Spleen (tissue), 11 donors: ENCODE measurements at regions not wholly inside any gene's neighbourhood (a gene's known extent, or its start where the extent isn't known, plus 50 kb on each side); places are given as distances from the start of the nearest gene placed in this dataset.
"Not testable (repeated sequence)": the region's sequence is repeated elsewhere in the genome, so short reads cannot be mapped to it uniquely, and the experiment has no call there.

ENCODE experiments used
- DNase-seq: peaks from one replicate; pipeline ENCODE4 v3.0.0-alpha.2; 2020
- H3K27ac ChIP-seq, 8 donors: fragments of 200-600 bp; sonication (generic) in 7 of 8; 1 replicate in 4 of 8; 2 replicates in 4 of 8; pipeline versions ENCODE4 v1.5.0 to v1.8.0; 2016 to 2021; ENCODE audit warnings: inconsistent platforms in 4 of 8, mild to moderate bottlenecking in 4 of 8, moderate library complexity in 1 of 8
- H3K27me3 ChIP-seq, 7 donors: fragments of 200-600 bp; sonication (generic) in 6 of 7; replicated peaks in 1 of 7; 1 replicate in 4 of 7; 2 replicates in 3 of 7; pipeline versions ENCODE4 v1.5.0 to v1.8.0; 2016 to 2021; ENCODE audit warnings: inconsistent platforms in 3 of 7, mild to moderate bottlenecking in 1 of 7
- H3K36me3 ChIP-seq, 6 donors: fragments of 200-600 bp; sonication (generic) in 5 of 6; 1 replicate in 4 of 6; 2 replicates in 2 of 6; pipeline versions ENCODE4 v1.5.0 to v1.8.0; 2016 to 2021; ENCODE audit warnings: inconsistent platforms in 2 of 6
- H3K4me1 ChIP-seq, 6 donors: fragments of 200-600 bp; sonication (generic) in 5 of 6; 1 replicate in 3 of 6; 2 replicates in 3 of 6; pipeline versions ENCODE4 v1.5.0 to v1.8.0; 2016 to 2021; ENCODE audit warnings: inconsistent platforms in 3 of 6
- H3K4me3 ChIP-seq, 8 donors: fragments of 200-600 bp; sonication (generic) in 7 of 8; 1 replicate in 4 of 8; 2 replicates in 4 of 8; pipeline versions ENCODE4 v1.5.0 to v1.8.0; 2016 to 2021; ENCODE audit warnings: inconsistent platforms in 4 of 8, mild to moderate bottlenecking in 4 of 8, moderate library complexity in 2 of 8
- H3K9me3 ChIP-seq, 8 donors: fragments of 200-600 bp; sonication (generic) in 7 of 8; 1 replicate in 4 of 8; 2 replicates in 4 of 8; pipeline versions ENCODE4 v1.5.0 to v1.8.0; 2016 to 2021; ENCODE audit warnings: inconsistent platforms in 4 of 8
- CTCF ChIP-seq, 11 experiments: fragments of 200-600 bp in 7 of 11; fragments of 450-650 bp in 4 of 11; sonication (generic) in 4 of 11; IDR thresholded peaks in 8 of 11; conservative IDR thresholded peaks in 3 of 11; 1 replicate in 7 of 11; 2 replicates in 4 of 11; pipeline versions ENCODE4 v1.4.0 to v1.8.0; 2016 to 2021; ENCODE audit warnings: antibody characterized with exemption in 11 of 11, inconsistent platforms in 4 of 11, mild to moderate bottlenecking in 1 of 11
- POLR2A ChIP-seq, 3 donors: fragments of 450-650 bp; IDR thresholded peaks; one replicate each; pipeline ENCODE4 v1.5.1; 2017; ENCODE audit warnings: antibody characterized with exemption in 3 of 3, mild to moderate bottlenecking in 1 of 3
- POLR2AphosphoS5 ChIP-seq, 3 donors: sonication (generic); formaldehyde crosslinking; IDR thresholded peaks; one replicate each; pipeline ENCODE4 v1.5.1; 2017; ENCODE audit warnings: antibody characterized with exemption in 3 of 3
- WGBS, 5 donors: extraction: QIAGEN DNeasy Blood & Tissue Kit in 3 of 5; methylation state at CpG; one replicate each; pipeline versions ENCODE4 v1.1.5 to v1.1.7; 2013 to 2018; 5-methylcytosine and 5-hydroxymethylcytosine counted together
- intact Hi-C: fragments of 100-400 bp; cut with DNase I; formaldehyde crosslinking; loops from one replicate; pipeline ENCODE4 v1.15.0; 2023; ENCODE audit warnings: low total_unique reads
- donor health status: healthy with polysubstance abuse.
- donor health status: DM: no; HTN: no; CAD: no; lungs with moderate emphysema.
- donor health status: DM: no; HTN: no; CAD: no.
- donor health status: Bipolar disorder and iron deficiency.
- donor health status: healthy.
- donor health status: DM: no; HTN: no; CAD: no.
- donor health status: DM: yes; HTN: yes; CAD: no.

- DNase-seq: no peak
- H3K4me1 ChIP-seq: no peaks in the 10 kb centered on the region
- H3K9me3 ChIP-seq: peaks cover 0 to 5% (median 0%) of the 10 kb centered on the region in 8 donors
- H3K27ac ChIP-seq: no peak overlapping the region
- TF ChIP-seq CTCF (IDR thresholded peaks at IDR 0.05 in 8 of 11, conservative IDR thresholded peaks at IDR 0.05 in 3 of 11) (no peak), POLR2AphosphoS5 (IDR thresholded peaks at IDR 0.05) (no peak), POLR2A (IDR thresholded peaks at IDR 0.05) (no peak)
- no peaks in the 10 kb centered on the region for H3K36me3 ChIP-seq
- peaks cover 0 to 6% (median 0%) of the 10 kb centered on the region in 7 donors for H3K27me3 ChIP-seq
- intact Hi-C loops: no loop called here
- no peak overlapping the region for H3K4me3 ChIP-seq
- 68 to 88% (median 79%) methylated on average over 2 of the region's 2 CpGs for WGBS, 5 donors
These were observed 123.8 kb upstream of the SDK1 start for GRCh38 chr7:3177271-3177670.

GRCh38 chr7:3179456-3179855, 121.6 kb upstream of the SDK1 start:
- no peak for DNase-seq
- peaks cover 0 to 6% (median 0%) of the 10 kb centered on the region in 7 donors for H3K27me3 ChIP-seq
- no peak overlapping the region for H3K27ac ChIP-seq
- peaks cover 0 to 18% (median 6%) of the 10 kb centered on the region in 8 donors for H3K9me3 ChIP-seq
- no peak overlapping the region for H3K4me3 ChIP-seq
- WGBS, 5 donors: 60 to 85% (median 73%) methylated on average over 8 of the region's 8 CpGs
- H3K4me1 ChIP-seq: no peaks in the 10 kb centered on the region
- intact Hi-C loops: no loop called here
- TF ChIP-seq CTCF (IDR thresholded peaks at IDR 0.05 in 8 of 11, conservative IDR thresholded peaks at IDR 0.05 in 3 of 11) (no peak), POLR2AphosphoS5 (IDR thresholded peaks at IDR 0.05) (no peak), POLR2A (IDR thresholded peaks at IDR 0.05) (no peak)
- H3K36me3 ChIP-seq: no peaks in the 10 kb centered on the region

- no peaks in the 10 kb centered on the region for H3K4me1 ChIP-seq
- DNase-seq: no peak
- no peaks in the 10 kb centered on the region for H3K27me3 ChIP-seq
- TF ChIP-seq CTCF (IDR thresholded peaks at IDR 0.05 in 8 of 11, conservative IDR thresholded peaks at IDR 0.05 in 3 of 11): no peak
- TF ChIP-seq POLR2AphosphoS5 (IDR thresholded peaks at IDR 0.05): no peak
- no peak for TF ChIP-seq POLR2A (IDR thresholded peaks at IDR 0.05)
- H3K4me3 ChIP-seq: no peak overlapping the region
- WGBS, 5 donors: 67 to 83% (median 79%) methylated on average over 8 of the region's 8 CpGs
- intact Hi-C loops: no loop called here
- H3K9me3 ChIP-seq: peaks cover 0 to 18% (median 6%) of the 10 kb centered on the region in 8 donors
- H3K27ac ChIP-seq: no peak overlapping the region
- no peaks in the 10 kb centered on the region for H3K36me3 ChIP-seq
These were observed 120.4 kb upstream of the SDK1 start for GRCh38 chr7:3180604-3181003.

GRCh38 chr7:3182055-3182454, 119.0 kb upstream of the SDK1 start:
- H3K27me3 ChIP-seq, H3K4me1 ChIP-seq, H3K4me3 ChIP-seq, H3K36me3 ChIP-seq, DNase-seq, intact Hi-C loops, H3K27ac ChIP-seq: not testable (repeated sequence)
- peaks cover 0 to 17% (median 6%) of the 10 kb centered on the region in 8 donors for H3K9me3 ChIP-seq
- WGBS, 5 donors: 82 to 90% (median 85%) methylated on average over 4 of the region's 4 CpGs
